Osteoblast (primary cell): ENCODE measurements at regions not wholly inside any gene's neighbourhood (a gene's known extent, or its start where the extent isn't known, plus 50 kb on each side); places are given as distances from the start of the nearest gene placed in this dataset.

Source experiments
- DNase-seq: peaks from one replicate; pipeline ENCODE4 v3.0.0; 2011; ENCODE audit warnings: low spot score, mixed read lengths; ENCODE audit not compliant: insufficient read length; ENCODE audit errors: missing footprints
- H2AFZ ChIP-seq: 2 replicates; pipeline ENCODE4 v1.6.0; 2011; ENCODE audit warnings: mild to moderate bottlenecking, low read length
- H3K27ac ChIP-seq: 2 replicates; pipeline ENCODE4 v1.5.1; 2011; ENCODE audit warnings: mild to moderate bottlenecking, low read depth, low read length, moderate library complexity
- H3K27me3 ChIP-seq: 2 replicates; pipeline ENCODE4 v1.6.0; 2012; ENCODE audit warnings: mild to moderate bottlenecking, control low read depth, inconsistent platforms, low read length, moderate library complexity; ENCODE audit not compliant: insufficient read depth
- H3K36me3 ChIP-seq: 2 replicates; pipeline ENCODE4 v1.5.1; 2011; ENCODE audit warnings: mild to moderate bottlenecking, low read length, control low read depth, moderate library complexity; ENCODE audit not compliant: insufficient read depth
- H3K4me1 ChIP-seq: 2 replicates; pipeline ENCODE4 v1.5.1; 2011; ENCODE audit warnings: mild to moderate bottlenecking, low read length, control low read depth, moderate library complexity; ENCODE audit not compliant: insufficient read depth
- H3K4me2 ChIP-seq: 2 replicates; pipeline ENCODE4 v1.6.0; 2011; ENCODE audit warnings: mild to moderate bottlenecking, low read length; ENCODE audit not compliant: insufficient read depth
- H3K4me3 ChIP-seq: fragments of 200-600 bp; sonication (generic); 3 replicates; pipeline ENCODE4 v1.5.1; 2012; ENCODE audit warnings: mild to moderate bottlenecking, low read length, inconsistent platforms; ENCODE audit not compliant: insufficient read depth
- H3K79me2 ChIP-seq: 2 replicates; pipeline ENCODE4 v1.6.0; 2012; ENCODE audit warnings: mild to moderate bottlenecking, low read length, control low read depth, inconsistent platforms; ENCODE audit not compliant: insufficient read depth
- H3K9me3 ChIP-seq: 2 replicates; pipeline ENCODE4 v1.5.1; 2011; ENCODE audit warnings: low read depth, low read length, control low read depth
- H4K20me1 ChIP-seq: 2 replicates; pipeline ENCODE4 v1.6.0; 2012; ENCODE audit warnings: mild to moderate bottlenecking, low read length, control low read depth; ENCODE audit not compliant: insufficient read depth
- TF ChIP-seq, protein P1 (sequence below): IDR thresholded peaks from 2 replicates; pipeline ENCODE4 v1.5.1; 2011; ENCODE audit warnings: mild to moderate bottlenecking, low read depth, low read length, moderate library complexity; ENCODE audit errors: extremely low read depth

GRCh38 chr20:51910321-51911050, 108.2 kb upstream of the SALL4 start:
- Histone ChIP-seq H3K36me3 (no peaks in the 10 kb centered on the region), H3K4me2 (no peak overlapping the region), H3K4me1 (no peaks in the 10 kb centered on the region), H3K79me2 (no peaks in the 10 kb centered on the region), H3K9me3 (no peaks in the 10 kb centered on the region), H2AFZ (no peak overlapping the region), H4K20me1 (no peaks in the 10 kb centered on the region), H3K27me3 (no peaks in the 10 kb centered on the region), H3K27ac (no peak overlapping the region), H3K4me3 (no peak overlapping the region)
- TF ChIP-seq, protein P1, sequence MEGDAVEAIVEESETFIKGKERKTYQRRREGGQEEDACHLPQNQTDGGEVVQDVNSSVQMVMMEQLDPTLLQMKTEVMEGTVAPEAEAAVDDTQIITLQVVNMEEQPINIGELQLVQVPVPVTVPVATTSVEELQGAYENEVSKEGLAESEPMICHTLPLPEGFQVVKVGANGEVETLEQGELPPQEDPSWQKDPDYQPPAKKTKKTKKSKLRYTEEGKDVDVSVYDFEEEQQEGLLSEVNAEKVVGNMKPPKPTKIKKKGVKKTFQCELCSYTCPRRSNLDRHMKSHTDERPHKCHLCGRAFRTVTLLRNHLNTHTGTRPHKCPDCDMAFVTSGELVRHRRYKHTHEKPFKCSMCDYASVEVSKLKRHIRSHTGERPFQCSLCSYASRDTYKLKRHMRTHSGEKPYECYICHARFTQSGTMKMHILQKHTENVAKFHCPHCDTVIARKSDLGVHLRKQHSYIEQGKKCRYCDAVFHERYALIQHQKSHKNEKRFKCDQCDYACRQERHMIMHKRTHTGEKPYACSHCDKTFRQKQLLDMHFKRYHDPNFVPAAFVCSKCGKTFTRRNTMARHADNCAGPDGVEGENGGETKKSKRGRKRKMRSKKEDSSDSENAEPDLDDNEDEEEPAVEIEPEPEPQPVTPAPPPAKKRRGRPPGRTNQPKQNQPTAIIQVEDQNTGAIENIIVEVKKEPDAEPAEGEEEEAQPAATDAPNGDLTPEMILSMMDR = no peak
- DNase-seq = no peak

DNA sequence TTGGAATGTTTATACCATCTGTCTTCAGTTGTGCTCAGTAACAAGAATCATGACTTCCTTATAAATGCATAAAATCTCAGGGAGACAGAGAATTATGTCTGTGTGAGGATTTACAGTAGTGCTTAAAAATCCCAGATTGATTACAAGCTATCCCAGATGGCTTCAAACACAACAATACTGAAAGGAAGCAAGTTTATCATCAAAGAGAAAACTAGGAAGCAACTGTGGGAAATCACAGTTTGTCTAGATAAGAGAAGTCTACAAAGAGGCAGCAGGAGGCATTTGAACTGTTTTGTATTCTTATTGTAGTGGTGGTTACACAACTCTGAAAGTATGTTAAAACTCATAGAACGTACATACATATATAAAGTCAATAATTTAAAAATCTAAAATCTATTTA, 104.4 kb upstream of the SALL4 start:
- H3K27ac ChIP-seq = no peak overlapping the region
- H3K79me2 ChIP-seq = no peaks in the 10 kb centered on the region
- no peaks in the 10 kb centered on the region for H3K27me3 ChIP-seq
- H2AFZ ChIP-seq = no peak overlapping the region
- no peak overlapping the region for H3K4me3 ChIP-seq
- TF ChIP-seq, protein P1 = no peak
- no peak for DNase-seq
- H4K20me1 ChIP-seq = no peaks in the 10 kb centered on the region
- H3K36me3 ChIP-seq = no peaks in the 10 kb centered on the region
- H3K4me2 ChIP-seq = no peak overlapping the region
- no peaks in the 10 kb centered on the region for H3K4me1 ChIP-seq
- H3K9me3 ChIP-seq = no peaks in the 10 kb centered on the region

DNA sequence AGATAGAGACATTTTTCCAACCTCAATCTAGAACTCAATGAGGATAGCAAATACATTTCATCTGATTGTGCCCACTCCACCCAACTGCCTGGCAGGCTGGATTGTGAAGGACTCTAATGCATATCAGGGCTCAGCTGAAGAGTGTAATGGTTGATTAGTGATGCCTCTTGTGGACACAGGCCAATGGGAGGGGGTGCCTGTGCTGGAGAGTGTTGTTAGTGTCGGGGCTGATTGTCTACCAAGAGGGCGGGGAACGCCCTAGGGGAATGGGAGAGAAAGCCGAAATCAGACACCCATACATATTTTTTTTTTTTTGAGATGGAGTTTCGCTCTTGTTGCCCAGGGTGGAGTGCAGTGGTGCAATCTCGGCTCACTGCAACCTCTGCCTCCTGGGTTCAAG, 103.7 kb upstream of the SALL4 start:
- H3K27ac ChIP-seq = no peak overlapping the region

DNA sequence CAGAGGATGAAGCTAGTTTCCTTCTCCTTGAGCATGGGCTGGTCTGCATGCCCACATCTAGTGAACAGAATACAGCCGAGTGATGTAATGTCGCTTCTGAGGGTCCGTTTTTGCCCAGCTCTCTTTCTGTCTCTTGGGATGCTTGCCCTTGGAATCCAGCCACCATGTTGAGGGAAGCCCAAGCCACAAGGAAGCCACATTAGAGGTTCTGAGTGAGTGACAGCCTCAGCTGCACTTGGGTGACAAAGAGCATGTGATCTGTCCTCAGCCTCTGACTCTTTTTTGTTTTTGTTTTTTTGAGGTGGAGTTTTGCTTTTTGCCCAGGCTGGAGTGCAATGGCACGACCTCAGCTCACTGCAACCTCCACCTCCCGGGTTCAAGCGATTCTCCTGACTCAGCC, 100.6 kb upstream of the SALL4 start:
- no peaks in the 10 kb centered on the region for H3K36me3 ChIP-seq

More for the DNA sequence above, 103.7 kb upstream of the SALL4 start:
- DNase-seq = no peak
- Histone ChIP-seq H3K9me3 (no peaks in the 10 kb centered on the region), H4K20me1 (no peaks in the 10 kb centered on the region), H3K79me2 (no peaks in the 10 kb centered on the region), H3K36me3 (no peaks in the 10 kb centered on the region), H3K27me3 (no peaks in the 10 kb centered on the region), H3K4me2 (no peak overlapping the region), H3K4me3 (no peak overlapping the region), H2AFZ (no peak overlapping the region), H3K4me1 (no peaks in the 10 kb centered on the region)
- TF ChIP-seq, protein P1 = no peak

More for the DNA sequence above, 100.6 kb upstream of the SALL4 start:
- no peak overlapping the region for H3K4me3 ChIP-seq
- H3K9me3 ChIP-seq = no peaks in the 10 kb centered on the region
- no peaks in the 10 kb centered on the region for H3K4me1 ChIP-seq
- no peaks in the 10 kb centered on the region for H3K79me2 ChIP-seq
- H3K27ac ChIP-seq = no peak overlapping the region
- TF ChIP-seq, protein P1 = no peak
- no peaks in the 10 kb centered on the region for H4K20me1 ChIP-seq
- H3K4me2 ChIP-seq = no peak overlapping the region
- no peak overlapping the region for H2AFZ ChIP-seq
- H3K27me3 ChIP-seq = no peaks in the 10 kb centered on the region
- no peak for DNase-seq
